ENCODE measurements at regions not wholly inside any gene's neighbourhood (a gene's known extent, or its start where the extent isn't known, plus 50 kb on each side); places are given as distances from the start of the nearest gene placed in this dataset.

DNA sequence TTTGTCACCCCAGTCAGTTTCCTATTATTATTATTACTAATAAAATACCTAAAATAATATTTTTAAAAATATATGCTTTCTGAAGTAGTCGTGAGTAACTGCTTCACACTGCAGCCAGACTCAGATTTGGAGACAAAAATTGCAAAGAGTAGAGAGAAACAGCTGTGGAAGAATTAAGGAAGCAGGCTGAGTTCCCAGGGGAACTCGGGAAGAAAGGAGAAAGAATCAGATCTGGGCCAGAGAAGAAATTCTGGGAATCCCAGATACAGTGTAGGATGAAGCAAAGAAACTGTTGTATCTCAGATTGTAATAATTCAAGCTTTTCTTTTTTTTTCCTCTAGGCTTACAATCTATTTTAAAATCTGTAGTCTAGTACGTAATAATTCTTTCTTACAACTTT lies 182.3 kb downstream of the FTCDNL1 start:
- TF ChIP-seq, protein P1, sequence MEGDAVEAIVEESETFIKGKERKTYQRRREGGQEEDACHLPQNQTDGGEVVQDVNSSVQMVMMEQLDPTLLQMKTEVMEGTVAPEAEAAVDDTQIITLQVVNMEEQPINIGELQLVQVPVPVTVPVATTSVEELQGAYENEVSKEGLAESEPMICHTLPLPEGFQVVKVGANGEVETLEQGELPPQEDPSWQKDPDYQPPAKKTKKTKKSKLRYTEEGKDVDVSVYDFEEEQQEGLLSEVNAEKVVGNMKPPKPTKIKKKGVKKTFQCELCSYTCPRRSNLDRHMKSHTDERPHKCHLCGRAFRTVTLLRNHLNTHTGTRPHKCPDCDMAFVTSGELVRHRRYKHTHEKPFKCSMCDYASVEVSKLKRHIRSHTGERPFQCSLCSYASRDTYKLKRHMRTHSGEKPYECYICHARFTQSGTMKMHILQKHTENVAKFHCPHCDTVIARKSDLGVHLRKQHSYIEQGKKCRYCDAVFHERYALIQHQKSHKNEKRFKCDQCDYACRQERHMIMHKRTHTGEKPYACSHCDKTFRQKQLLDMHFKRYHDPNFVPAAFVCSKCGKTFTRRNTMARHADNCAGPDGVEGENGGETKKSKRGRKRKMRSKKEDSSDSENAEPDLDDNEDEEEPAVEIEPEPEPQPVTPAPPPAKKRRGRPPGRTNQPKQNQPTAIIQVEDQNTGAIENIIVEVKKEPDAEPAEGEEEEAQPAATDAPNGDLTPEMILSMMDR (IDR thresholded peaks at IDR 0.05): no peak
- no peak for TF ChIP-seq ZFX (IDR thresholded peaks at IDR 0.05; ENCODE audit: borderline replicate concordance)
